GM19238 (cell line): ENCODE measurements at regions not wholly inside any gene's neighbourhood (a gene's known extent, or its start where the extent isn't known, plus 50 kb on each side); places are given as distances from the start of the nearest gene placed in this dataset.

Experiments
- DNase-seq: peaks from one replicate; pipeline ENCODE4 v3.0.0; 2011; ENCODE audit warnings: low spot score; ENCODE audit not compliant: insufficient read length

DNA sequence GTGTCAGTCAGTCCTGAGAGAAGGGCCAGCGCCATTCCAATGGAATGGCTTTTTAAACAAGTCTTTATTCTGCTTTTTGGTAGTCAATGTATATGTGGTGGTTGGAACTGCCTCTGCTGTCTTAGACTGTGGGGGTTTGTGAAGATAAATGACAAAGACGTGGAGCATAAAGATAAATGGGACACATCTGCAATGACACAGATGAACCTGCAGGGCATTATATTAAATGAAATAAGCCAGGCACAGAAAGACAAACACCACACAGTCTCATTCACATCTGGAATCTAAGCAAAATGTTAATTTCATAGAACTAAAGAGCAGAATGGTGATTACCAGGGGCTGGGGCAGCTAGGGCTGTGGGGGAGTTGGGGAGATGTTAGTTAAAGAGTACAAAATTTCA lies 912.8 kb upstream of the MAN1A1 start:
- DNase-seq = no peak

- no peak for DNase-seq
Measured at GRCh38 chr6:120260636-120261035, 911.1 kb upstream of the MAN1A1 start.

GRCh38 chr6:120254651-120255050 lies 905.1 kb upstream of the MAN1A1 start:
- DNase-seq = no peak

GRCh38 chr6:120248451-120248850 lies 898.9 kb upstream of the MAN1A1 start:
- no peak for DNase-seq

DNA sequence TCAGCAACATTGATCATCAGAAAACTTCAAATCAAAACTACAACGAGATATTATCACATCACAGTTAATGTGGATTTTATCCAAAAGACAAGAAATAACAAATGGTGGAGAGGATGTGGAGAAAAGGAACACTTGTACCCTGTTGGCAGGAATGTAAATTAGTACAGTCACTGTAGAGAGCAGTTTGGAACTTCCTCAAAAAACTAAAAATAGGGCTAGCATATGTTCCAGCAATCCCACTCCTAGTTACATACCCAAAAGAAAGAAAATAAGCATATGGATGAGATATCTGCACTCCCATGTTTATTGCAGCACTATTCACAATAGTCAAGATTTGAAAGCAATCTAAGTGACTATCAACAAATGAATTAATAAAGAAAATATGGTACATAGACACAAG lies 887.7 kb upstream of the MAN1A1 start:
- no peak for DNase-seq

DNA sequence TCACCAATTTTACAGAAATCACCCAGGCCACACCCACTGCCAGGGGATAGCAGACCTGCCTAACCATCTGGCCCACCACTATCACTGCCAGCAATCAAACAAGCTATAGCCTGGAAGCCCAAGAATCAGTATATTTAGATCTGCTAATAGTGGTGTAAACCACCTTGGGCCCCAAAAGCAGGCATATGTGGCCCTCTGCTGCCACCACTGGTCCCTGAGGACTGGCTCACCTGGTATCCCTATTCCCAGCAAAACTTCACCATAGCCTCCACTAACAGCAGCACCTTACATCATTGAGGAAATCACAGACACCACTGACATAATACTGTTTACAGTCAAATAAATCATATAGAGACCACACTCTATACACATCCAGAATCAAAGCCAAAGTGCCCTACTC lies 880.4 kb upstream of the MAN1A1 start:
- DNase-seq = no peak

DNA sequence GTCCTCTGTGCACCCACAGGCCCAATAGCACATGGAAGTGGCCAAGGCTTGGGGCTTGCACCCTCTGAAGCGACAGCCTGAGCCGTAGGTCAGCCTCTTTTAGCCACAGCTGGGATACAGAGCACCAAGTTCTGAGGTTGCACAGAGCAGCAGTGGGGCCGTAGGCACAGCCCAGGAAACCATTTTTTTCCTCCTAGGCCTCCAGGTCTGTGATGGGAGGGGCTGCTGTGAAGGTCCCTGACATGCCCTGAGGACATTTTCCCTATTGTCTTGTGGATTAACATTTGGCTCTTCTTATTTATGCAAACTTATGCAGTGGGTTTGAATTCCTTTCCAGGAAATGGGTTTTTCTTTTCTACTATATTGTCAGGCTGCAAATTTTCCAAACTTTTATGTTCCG lies 878.7 kb upstream of the MAN1A1 start:
- DNase-seq = no peak

GRCh38 chr6:120219339-120219738 lies 869.8 kb upstream of the MAN1A1 start:
- no peak for DNase-seq

DNA sequence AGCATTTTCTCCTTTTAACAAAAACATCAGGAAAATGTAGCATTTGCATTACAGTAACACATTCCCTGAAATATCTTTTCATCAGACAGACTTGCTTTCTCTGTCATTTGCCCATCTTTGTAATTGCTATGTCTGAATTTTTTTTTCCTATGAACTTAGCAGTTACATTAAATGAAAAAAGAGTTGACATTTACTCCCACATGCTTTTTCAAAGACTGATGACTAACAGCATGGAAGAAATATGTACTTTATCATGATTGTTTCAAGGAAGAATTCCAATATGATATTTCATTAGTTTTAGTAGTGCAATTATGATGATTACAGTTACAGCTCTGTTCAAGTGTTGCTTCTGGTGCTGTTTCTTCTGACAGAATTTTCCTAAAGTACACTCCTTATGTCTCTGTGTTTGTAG lies 864.5 kb upstream of the MAN1A1 start:
- DNase-seq = no peak

DNA sequence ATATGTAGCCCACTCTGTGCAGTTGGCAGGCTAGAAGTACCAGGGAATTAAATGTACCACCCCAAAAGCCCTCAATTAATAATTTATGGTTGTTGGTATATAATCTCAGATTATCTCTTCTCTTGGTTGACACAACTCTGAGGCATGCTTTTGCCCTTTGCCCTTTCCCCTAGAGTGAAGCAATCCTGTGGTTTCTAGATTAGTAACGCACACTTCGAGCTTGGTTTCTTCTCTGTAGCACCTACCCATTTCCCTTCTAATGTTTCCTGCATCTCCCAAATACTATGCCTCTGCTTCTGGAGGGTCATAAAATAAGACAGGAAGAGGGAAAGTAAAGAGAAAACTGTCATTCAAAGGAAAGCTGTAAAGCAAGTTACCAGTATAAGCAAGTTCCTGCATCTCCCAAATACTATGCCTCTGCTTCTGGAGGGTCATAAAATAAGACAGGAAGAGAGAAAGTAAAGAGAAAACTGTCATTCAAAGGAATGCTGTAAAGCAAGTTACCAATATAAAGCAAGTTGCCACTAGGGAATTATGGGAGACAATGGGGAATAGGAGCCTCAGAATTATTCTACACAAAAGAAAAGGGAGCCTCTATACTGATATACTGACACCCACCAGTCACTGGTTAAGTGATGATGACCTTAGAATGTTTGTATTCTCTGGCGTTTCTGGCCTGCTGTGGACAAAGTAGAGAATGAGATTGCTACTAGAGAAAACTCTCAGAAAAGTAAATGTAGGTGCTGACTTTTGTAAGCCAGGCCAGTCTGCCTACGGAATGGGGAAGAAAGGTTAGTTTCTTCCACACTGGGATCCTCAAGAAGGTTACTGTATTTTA lies 862.6 kb upstream of the MAN1A1 start:
- no peak for DNase-seq

GRCh38 chr6:120202878-120203277 lies 853.3 kb upstream of the MAN1A1 start:
- no peak for DNase-seq

- no peak for DNase-seq
Measured at GRCh38 chr6:120200853-120201252, 851.3 kb upstream of the MAN1A1 start.

DNA sequence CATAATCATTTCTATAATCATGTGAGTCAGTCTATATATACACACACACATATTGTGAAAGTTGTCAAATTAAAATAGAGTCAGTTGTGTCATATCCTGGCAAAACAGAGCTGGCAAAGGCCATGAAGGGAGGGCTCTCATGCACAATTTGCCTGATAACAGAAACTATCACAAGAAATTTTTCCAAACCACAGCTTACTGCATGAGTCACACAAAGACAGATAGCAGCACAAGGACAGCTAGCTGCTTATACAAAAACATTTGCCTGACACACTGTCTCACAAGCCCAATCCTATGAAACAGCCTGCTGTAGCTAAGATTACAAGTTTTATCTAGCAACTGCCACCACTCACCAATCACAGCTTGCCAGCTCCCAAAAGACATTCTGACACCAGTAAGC lies 848.5 kb upstream of the MAN1A1 start:
- DNase-seq = no peak

DNA sequence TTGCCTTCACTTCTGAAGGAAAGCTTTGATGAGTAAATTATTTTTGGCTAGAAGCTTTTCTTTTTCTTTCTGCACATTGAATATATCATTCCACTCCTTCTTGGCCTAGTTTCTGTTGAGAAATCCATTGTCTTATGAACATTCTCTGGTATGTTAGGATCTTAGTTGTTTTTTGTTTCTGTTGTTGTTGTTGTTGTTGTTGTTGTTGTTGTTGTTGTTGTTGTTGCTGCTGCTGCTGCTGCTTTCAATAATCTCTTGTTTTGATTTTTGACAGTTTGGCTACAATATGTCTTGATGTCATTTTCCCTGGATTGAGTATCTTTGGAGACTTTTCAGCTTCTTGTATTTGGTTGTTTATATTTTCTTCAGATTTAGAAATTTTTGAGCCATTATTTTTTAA lies 836.5 kb upstream of the MAN1A1 start:
- DNase-seq = no peak

DNA sequence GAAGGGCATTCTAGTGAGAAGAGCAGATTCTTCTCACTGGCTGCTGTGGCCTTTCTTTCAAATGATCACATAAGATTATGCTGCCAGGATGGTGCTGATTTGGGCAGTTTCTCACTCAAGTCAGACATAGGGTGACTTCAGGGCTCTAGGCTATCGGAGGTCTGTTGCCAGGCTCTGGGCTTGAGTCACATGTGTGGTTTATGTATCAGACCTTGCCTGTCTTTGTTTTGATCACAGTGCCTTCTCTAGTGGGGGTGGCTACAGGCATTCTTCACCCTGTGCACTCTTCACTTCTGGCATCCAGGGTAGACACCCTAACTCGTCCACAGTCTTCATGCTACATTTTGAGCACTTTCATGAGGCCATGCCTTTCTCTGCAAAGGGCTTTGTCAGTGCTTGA lies 823.7 kb upstream of the MAN1A1 start:
- no peak for DNase-seq

GRCh38 chr6:120164531-120164930 lies 815.0 kb upstream of the MAN1A1 start:
- DNase-seq = no peak

GRCh38 chr6:120157873-120158272 lies 808.3 kb upstream of the MAN1A1 start:
- no peak for DNase-seq

- no peak for DNase-seq
Measured at GRCh38 chr6:120147071-120147871, 797.7 kb upstream of the MAN1A1 start.

DNA sequence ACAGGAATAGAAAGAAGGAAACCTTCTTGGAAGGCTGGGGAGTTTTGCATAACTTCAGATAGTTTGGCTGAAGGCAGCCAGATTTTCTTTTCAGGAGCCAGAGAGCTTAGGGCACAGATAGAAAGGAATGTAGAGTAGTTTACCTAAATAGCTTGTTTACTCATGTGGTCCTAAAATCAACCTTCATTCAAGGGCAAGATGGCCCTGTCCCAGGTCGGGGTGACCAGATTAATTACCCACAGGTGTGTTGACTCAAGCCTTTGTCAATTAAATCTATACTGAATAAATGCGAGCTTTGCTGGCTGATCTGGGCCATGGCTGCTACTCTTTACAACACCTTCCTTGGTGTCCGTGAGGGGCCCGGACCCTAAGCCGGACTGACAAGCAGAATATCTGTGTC lies 792.0 kb upstream of the MAN1A1 start:
- no peak for DNase-seq

DNA sequence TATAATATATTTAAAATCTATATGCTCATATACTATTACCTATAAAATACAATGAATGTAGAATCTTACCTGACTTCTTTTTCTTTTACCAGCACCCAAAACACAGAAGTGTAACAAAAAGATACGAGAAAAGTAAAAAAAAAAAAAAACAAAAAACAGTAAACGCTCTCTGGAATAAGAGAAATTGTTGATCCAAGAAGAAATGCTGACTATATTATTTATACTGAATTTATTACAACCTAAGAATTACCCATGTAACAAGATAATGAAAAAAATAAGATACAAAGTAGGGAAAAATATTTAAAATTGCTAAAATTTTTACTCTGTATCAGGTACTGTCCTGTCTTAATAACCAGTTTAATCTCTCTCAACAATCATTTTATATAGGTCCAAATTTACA lies 787.9 kb upstream of the MAN1A1 start:
- DNase-seq = no peak

- no peak for DNase-seq
Measured at GRCh38 chr6:120129228-120129627, 779.7 kb upstream of the MAN1A1 start.

DNA sequence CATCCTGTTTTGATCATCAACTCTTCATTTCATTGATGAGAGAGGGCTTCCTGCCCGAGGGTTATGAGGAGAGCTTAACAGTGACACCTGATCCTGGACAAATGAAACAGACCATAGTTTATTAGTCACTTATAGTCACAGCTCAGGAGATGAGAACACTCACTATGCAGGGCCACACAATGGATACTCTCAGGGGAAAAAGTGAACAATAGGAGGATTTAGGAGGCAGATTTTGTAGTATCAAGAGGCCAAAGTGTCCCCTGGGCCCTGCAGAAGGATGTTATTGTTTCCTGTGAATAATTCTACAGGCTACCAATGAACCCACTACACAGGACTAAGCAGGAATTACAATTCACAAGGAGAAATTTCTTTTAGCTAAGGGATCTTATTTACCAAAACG lies 772.8 kb upstream of the MAN1A1 start:
- DNase-seq = no peak

DNA sequence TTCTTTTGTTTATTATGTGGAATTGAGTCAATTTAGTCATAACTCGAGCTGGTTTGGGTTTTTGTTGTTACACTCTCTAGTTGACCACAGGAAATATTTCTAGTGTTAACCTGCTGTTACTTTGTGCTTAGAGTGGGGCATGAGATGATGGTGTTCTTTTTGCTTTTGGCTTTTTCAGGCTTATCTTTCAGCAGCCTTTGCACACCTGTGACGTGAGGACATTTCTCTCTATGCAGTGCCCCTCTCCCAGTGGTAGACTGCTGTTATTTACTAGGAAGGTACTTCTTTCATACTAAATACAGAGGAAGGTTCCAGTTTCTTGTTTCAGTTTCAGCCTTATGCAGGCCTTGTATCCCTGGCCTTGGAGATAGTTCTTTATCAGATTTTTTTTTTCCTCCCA lies 766.8 kb upstream of the MAN1A1 start:
- no peak for DNase-seq
